Endothelial cell of umbilical vein (primary cell): ENCODE measurements at regions not wholly inside any gene's neighbourhood (a gene's known extent, or its start where the extent isn't known, plus 50 kb on each side); places are given as distances from the start of the nearest gene placed in this dataset.

Experiments used
- CTCF ChIP-seq, 2 donors: IDR thresholded peaks; 1 replicate in 1 of 2; 2 replicates in 1 of 2; pipeline ENCODE4 v1.5.1; 2011; ENCODE audit warnings: low read length in 2 of 2, mild to moderate bottlenecking in 2 of 2, moderate library complexity in 2 of 2, control low read depth in 1 of 2, inconsistent platforms in 1 of 2, low read depth in 1 of 2; ENCODE audit not compliant: insufficient read depth in 1 of 2; ENCODE audit errors: extremely low read depth in 1 of 2
- POLR2A ChIP-seq: IDR thresholded peaks from 2 replicates; pipeline ENCODE4 v1.6.1; 2012; ENCODE audit warnings: low read depth, mild to moderate bottlenecking, control low read depth, low read length

GRCh38 chr3:194251891-194252560, 99.1 kb downstream of the CPN2 start:
- TF ChIP-seq CTCF (IDR thresholded peaks at IDR 0.05; ENCODE audit: extremely low read depth in 1 of 2, insufficient read depth in 1 of 2, low read depth in 1 of 2, low read length in 2 of 2) (no peak), POLR2A (no peak)
